IMR-90 (cell line): ENCODE measurements at regions not wholly inside any gene's neighbourhood (a gene's known extent, or its start where the extent isn't known, plus 50 kb on each side); places are given as distances from the start of the nearest gene placed in this dataset.

Source experiments
- ATAC-seq: fragments of 200-7000 bp; cut with Tn5 transposase; 2 replicates; pipeline ENCODE4 v1.9.1; 2020; ENCODE audit warnings: low read depth, mild to moderate bottlenecking, moderate library complexity
- BruUV-seq: library from RNA; stranded (reverse); fragments of 400-500 nt; replicated peaks from 2 replicates; lab custom pipeline; 2021; lab: Mats Ljungman, UMichigan
- CTCF ChIA-PET: fragments of 300-600 bp; formaldehyde crosslinking; extraction: SDS; loops from one replicate; lab custom pipeline; 2021; ENCODE audit warnings: antibody characterized with exemption; lab: Yijun Ruan, JAX
- POLR2A ChIA-PET: fragments of 300-600 bp; sonication (Branson Sonifier 250); formaldehyde crosslinking; loops from one replicate; lab custom pipeline; 2022; ENCODE audit warnings: antibody characterized with exemption; ENCODE audit not compliant: unreplicated experiment; lab: Charles Lee
- DNase-seq: peaks from one replicate; pipeline ENCODE4 v3.0.0; 2013
- H2AFZ ChIP-seq: replicated peaks from 2 replicates; pipeline ENCODE3; 2013; ENCODE audit warnings: low read length, mild to moderate bottlenecking; ENCODE audit not compliant: poor library complexity
- H2AK5ac ChIP-seq: 2 replicates; pipeline ENCODE4 v1.6.1; 2013; ENCODE audit warnings: low read depth, low read length, inconsistent platforms
- H2AK9ac ChIP-seq: replicated peaks from 2 replicates; pipeline ENCODE3; 2013; ENCODE audit warnings: mild to moderate bottlenecking, low read depth, low read length, moderate library complexity; ENCODE audit not compliant: poor library complexity
- H2BK120ac ChIP-seq: 2 replicates; pipeline ENCODE4 v1.6.1; 2013; ENCODE audit warnings: low read depth, low read length, inconsistent platforms
- H2BK15ac ChIP-seq: 3 replicates; pipeline ENCODE4 v1.6.1; 2013; ENCODE audit warnings: low read depth, low read length, inconsistent platforms
- H2BK20ac ChIP-seq: 2 replicates; pipeline ENCODE4 v1.6.1; 2013; ENCODE audit warnings: low read depth, mild to moderate bottlenecking, inconsistent platforms, low read length, moderate library complexity
- H2BK5ac ChIP-seq: 2 replicates; pipeline ENCODE4 v1.6.1; 2013; ENCODE audit warnings: mild to moderate bottlenecking, low read depth, low read length, inconsistent platforms; ENCODE audit not compliant: poor library complexity, severe bottlenecking
- H3K14ac ChIP-seq: replicated peaks from 2 replicates; pipeline ENCODE4 v1.6.1; 2013; ENCODE audit warnings: low read depth, low read length, inconsistent platforms
- H3K18ac ChIP-seq: 2 replicates; pipeline ENCODE4 v1.6.1; 2013; ENCODE audit warnings: low read depth, low read length, control low read depth
- H3K23ac ChIP-seq: 2 replicates; pipeline ENCODE4 v1.6.1; 2013; ENCODE audit warnings: low read depth, low read length, inconsistent platforms
- H3K27ac ChIP-seq: 2 replicates; pipeline ENCODE4 v1.5.1; 2013; ENCODE audit warnings: mild to moderate bottlenecking, control low read depth, low read length; ENCODE audit not compliant: insufficient read depth
- H3K27me3 ChIP-seq: 2 replicates; pipeline ENCODE4 v1.6.1; 2013; ENCODE audit warnings: low read length; ENCODE audit not compliant: control insufficient read depth, insufficient read depth
- H3K36me3 ChIP-seq: 2 replicates; pipeline ENCODE4 v1.6.1; 2013; ENCODE audit warnings: low read length, mixed read lengths; ENCODE audit not compliant: control insufficient read depth, insufficient read depth
- H3K4ac ChIP-seq: 2 replicates; pipeline ENCODE4 v1.6.1; 2013; ENCODE audit warnings: low read depth, low read length, inconsistent platforms
- H3K4me1 ChIP-seq: 2 replicates; pipeline ENCODE4 v1.6.1; 2013; ENCODE audit warnings: low read length, mixed read lengths; ENCODE audit not compliant: control insufficient read depth, insufficient read depth
- H3K4me2 ChIP-seq: 2 replicates; pipeline ENCODE4 v1.6.1; 2013; ENCODE audit warnings: low read depth, mild to moderate bottlenecking, control low read depth, low read length, moderate library complexity
- H3K4me3 ChIP-seq: 2 replicates; pipeline ENCODE4 v1.5.1; 2013; ENCODE audit warnings: low read depth, mild to moderate bottlenecking, control low read depth, low read length, moderate library complexity; ENCODE audit not compliant: insufficient read depth
- H3K56ac ChIP-seq: 2 replicates; pipeline ENCODE4 v1.6.1; 2013; ENCODE audit warnings: low read length, inconsistent platforms; ENCODE audit not compliant: insufficient read depth; ENCODE audit errors: extremely low read depth
- H3K79me1 ChIP-seq, 2 experiments: 2 replicates each; pipeline ENCODE4 v1.6.1; 2013; ENCODE audit warnings: low read length in 2 of 2, inconsistent platforms in 1 of 2, low read depth in 1 of 2
- H3K9ac ChIP-seq: 2 replicates; pipeline ENCODE4 v1.6.1; 2013; ENCODE audit warnings: low read depth, low read length, control low read depth
- H3K9me1 ChIP-seq: 2 replicates; pipeline ENCODE4 v1.6.1; 2013; ENCODE audit warnings: low read length, inconsistent platforms; ENCODE audit not compliant: insufficient read depth
- H3K9me3 ChIP-seq: 2 replicates; pipeline ENCODE4 v1.6.1; 2013; ENCODE audit warnings: low read length; ENCODE audit not compliant: control insufficient read depth, insufficient read depth
- H4K20me1 ChIP-seq: 2 replicates; pipeline ENCODE4 v1.6.1; 2013; ENCODE audit warnings: low read length, inconsistent platforms; ENCODE audit not compliant: insufficient read depth
- H4K5ac ChIP-seq: 2 replicates; pipeline ENCODE4 v1.6.1; 2013; ENCODE audit warnings: mild to moderate bottlenecking, low read depth, low read length, control low read depth
- H4K8ac ChIP-seq, 2 experiments: 2 replicates each; pipeline ENCODE4 v1.6.1; 2013; ENCODE audit warnings: low read depth in 2 of 2, low read length in 2 of 2, control low read depth in 1 of 2, inconsistent platforms in 1 of 2
- H4K91ac ChIP-seq: 2 replicates; pipeline ENCODE4 v1.6.1; 2013; ENCODE audit warnings: low read depth, low read length, inconsistent platforms; ENCODE audit not compliant: insufficient read depth
- BHLHE40 ChIP-seq: fragments of 150-350 bp; IDR thresholded peaks from 2 replicates; pipeline ENCODE4 v1.6.1; 2016; ENCODE audit warnings: mild to moderate bottlenecking, low read depth, low read length
- CEBPB ChIP-seq: IDR thresholded peaks from 2 replicates; pipeline ENCODE4 v1.6.1; 2012; ENCODE audit warnings: low read depth, low read length, improper control_type of control experiment
- CHD1 ChIP-seq: IDR thresholded peaks from 2 replicates; pipeline ENCODE4 v1.6.1; 2012; ENCODE audit warnings: low read depth, low read length, improper control_type of control experiment
- CTCF ChIP-seq: conservative IDR thresholded peaks from 2 replicates; pipeline ENCODE4 v1.5.1; 2012; ENCODE audit warnings: mild to moderate bottlenecking, low read depth, low read length, improper control_type of control experiment
- ELK1 ChIP-seq: fragments of 150-350 bp; IDR thresholded peaks from 2 replicates; pipeline ENCODE4 v1.6.1; 2016; ENCODE audit warnings: low read depth, mild to moderate bottlenecking, low read length, moderate library complexity, borderline replicate concordance
- FOS ChIP-seq: fragments of 150-350 bp; IDR thresholded peaks from 2 replicates; pipeline ENCODE4 v1.6.1; 2016; ENCODE audit warnings: low read depth, low read length
- MAFK ChIP-seq: IDR thresholded peaks from 2 replicates; pipeline ENCODE4 v1.6.1; 2012; ENCODE audit warnings: low read depth, low read length, improper control_type of control experiment
- MAZ ChIP-seq: IDR thresholded peaks from 2 replicates; pipeline ENCODE4 v1.6.1; 2012; ENCODE audit warnings: low read depth, mild to moderate bottlenecking, low read length, improper control_type of control experiment, moderate library complexity, borderline replicate concordance
- MXI1 ChIP-seq: IDR thresholded peaks from 2 replicates; pipeline ENCODE4 v1.6.1; 2012; ENCODE audit warnings: low read depth, mild to moderate bottlenecking, low read length, moderate library complexity, borderline replicate concordance
- NFE2L2 ChIP-seq: fragments of 150-350 bp; IDR thresholded peaks from 2 replicates; pipeline ENCODE4 v1.6.1; 2016; ENCODE audit warnings: low read depth, mild to moderate bottlenecking, low read length
- POLR2A ChIP-seq: IDR thresholded peaks from 2 replicates; pipeline ENCODE4 v1.6.1; 2012; ENCODE audit warnings: mild to moderate bottlenecking, low read depth, low read length
- RAD21 ChIP-seq: IDR thresholded peaks from 2 replicates; pipeline ENCODE4 v1.6.1; 2012; ENCODE audit warnings: low read length, improper control_type of control experiment
- RCOR1 ChIP-seq: IDR thresholded peaks from 2 replicates; pipeline ENCODE4 v1.6.1; 2012; ENCODE audit warnings: mild to moderate bottlenecking, low read length, improper control_type of control experiment; ENCODE audit not compliant: insufficient replicate concordance
- RFX5 ChIP-seq: IDR thresholded peaks from 2 replicates; pipeline ENCODE4 v1.8.0; 2012; ENCODE audit warnings: low read depth, mild to moderate bottlenecking, low read length, moderate library complexity
- SMC3 ChIP-seq: fragments of 150-350 bp; IDR thresholded peaks from 2 replicates; pipeline ENCODE4 v1.6.1; 2016; ENCODE audit warnings: low read depth, mild to moderate bottlenecking, antibody characterized with exemption, low read length, moderate library complexity
- USF2 ChIP-seq: fragments of 150-350 bp; IDR thresholded peaks from 2 replicates; pipeline ENCODE4 v1.6.1; 2017; ENCODE audit warnings: mild to moderate bottlenecking, antibody characterized with exemption, low read length, low read depth
- WGBS, 2 experiments: methylation state at CpG; one replicate each; pipeline versions ENCODE4 v1.1.5 to v1.1.7; 2013; ENCODE audit warnings: missing lambda C conversion rate in 2 of 2; ENCODE audit not compliant: insufficient read length in 1 of 2; ENCODE audit errors: extremely low coverage in 2 of 2; 5-methylcytosine and 5-hydroxymethylcytosine counted together
- dilution Hi-C: fragments of 300-500 bp; cut with HindIII; formaldehyde crosslinking; loops from one replicate; pipeline ENCODE4 v1.14.3; 2018; ENCODE audit warnings: low sequenced_read_pairs; ENCODE audit not compliant: unreplicated experiment
- in situ Hi-C: fragments of 300-500 bp; cut with MboI; formaldehyde crosslinking; loops from 3 replicates; pipeline ENCODE4 v1.14.3; 2019; ENCODE audit warnings: low sequenced_read_pairs, inconsistent platforms, mixed read lengths
- intact Hi-C: fragments of 100-400 bp; cut with micrococcal nuclease; formaldehyde crosslinking; loops from 2 replicates; pipeline ENCODE4 v1.10.0; 2022

GRCh38 chrY:12244146-12244545 is 456.9 kb upstream of the USP9Y start:
- no TSS peak for BruUV-seq
- no peaks in the 10 kb centered on the region for H3K27me3 ChIP-seq
- WGBS, 2 experiments: no CpG with 5 or more reads among the region's 1 CpG
- no peaks in the 10 kb centered on the region for H3K9me3 ChIP-seq
- no peak overlapping the region for H3K27ac ChIP-seq
- H3K36me3 ChIP-seq: no peaks in the 10 kb centered on the region
- no peak overlapping the region for H4K8ac ChIP-seq
- H3K23ac ChIP-seq: no peak overlapping the region
- H3K9me1 ChIP-seq: no peaks in the 10 kb centered on the region
- no peak overlapping the region for H4K91ac ChIP-seq
- H2BK120ac ChIP-seq: no peak overlapping the region
- no peak overlapping the region for H2BK5ac ChIP-seq
- POLR2A ChIA-PET: no interaction called here
- H3K4me3 ChIP-seq: no peak overlapping the region
- H2BK15ac ChIP-seq: no peak overlapping the region
- no peak overlapping the region for H2AK9ac ChIP-seq
- ATAC-seq: no peak
- H3K4me2 ChIP-seq: no peak overlapping the region
- H3K9ac ChIP-seq: no peak overlapping the region
- H2BK20ac ChIP-seq: no peak overlapping the region
- no peak overlapping the region for H2AK5ac ChIP-seq
- no peaks in the 10 kb centered on the region for H3K79me1 ChIP-seq
- TF ChIP-seq RAD21: no peak
- no peak for TF ChIP-seq BHLHE40
- TF ChIP-seq ELK1: no peak
- no peak for TF ChIP-seq CEBPB
- no peak for TF ChIP-seq POLR2A
- no peak for TF ChIP-seq RFX5
- no peak for TF ChIP-seq MAZ
- TF ChIP-seq USF2: no peak
- TF ChIP-seq FOS: no peak
- no peak for TF ChIP-seq CHD1
- no peak for TF ChIP-seq SMC3
- no peak for TF ChIP-seq MXI1
- TF ChIP-seq CTCF: no peak
- no peak for TF ChIP-seq RCOR1
- no peak for TF ChIP-seq MAFK
- no peak for TF ChIP-seq NFE2L2
- in situ Hi-C loops (no loop called here), dilution Hi-C loops (no loop called here), intact Hi-C loops (no loop called here)
- H3K18ac ChIP-seq: no peak overlapping the region
- CTCF ChIA-PET: no interaction called here
- DNase-seq: no peak
- H4K5ac ChIP-seq: no peak overlapping the region
- H3K14ac ChIP-seq: no peak overlapping the region
- H3K56ac ChIP-seq: no peak overlapping the region
- H3K4me1 ChIP-seq: no peaks in the 10 kb centered on the region
- no peak overlapping the region for H2AFZ ChIP-seq
- H3K4ac ChIP-seq: no peak overlapping the region
- H4K20me1 ChIP-seq: no peaks in the 10 kb centered on the region
